ENCODE measurements at regions not wholly inside any gene's neighbourhood (a gene's known extent, or its start where the extent isn't known, plus 50 kb on each side); places are given as distances from the start of the nearest gene placed in this dataset.

DNA sequence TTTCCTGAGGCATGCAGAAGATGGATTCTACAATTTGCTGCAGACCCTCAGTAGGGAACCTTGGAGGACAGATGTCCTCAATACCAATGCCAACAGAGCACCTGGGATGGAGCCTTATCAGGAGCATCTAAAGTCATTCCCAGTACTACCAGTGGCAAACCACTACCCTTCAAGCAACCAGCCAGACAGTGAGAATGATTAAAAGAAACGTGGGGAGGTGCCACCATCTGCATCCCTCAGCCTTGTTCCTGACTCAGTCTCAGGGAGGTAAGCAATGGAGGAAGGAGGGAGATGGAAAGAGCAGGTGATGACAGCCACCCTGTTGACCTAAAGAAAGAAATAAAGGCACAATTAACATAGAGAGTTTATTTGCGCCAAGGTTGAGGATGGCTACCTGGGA lies 175.2 kb upstream of the GRIN2B start:
- DNase-seq: no peak

GRCh38 chr12:14157088-14157747 lies 175.8 kb upstream of the GRIN2B start:
- DNase-seq: no peak

DNA sequence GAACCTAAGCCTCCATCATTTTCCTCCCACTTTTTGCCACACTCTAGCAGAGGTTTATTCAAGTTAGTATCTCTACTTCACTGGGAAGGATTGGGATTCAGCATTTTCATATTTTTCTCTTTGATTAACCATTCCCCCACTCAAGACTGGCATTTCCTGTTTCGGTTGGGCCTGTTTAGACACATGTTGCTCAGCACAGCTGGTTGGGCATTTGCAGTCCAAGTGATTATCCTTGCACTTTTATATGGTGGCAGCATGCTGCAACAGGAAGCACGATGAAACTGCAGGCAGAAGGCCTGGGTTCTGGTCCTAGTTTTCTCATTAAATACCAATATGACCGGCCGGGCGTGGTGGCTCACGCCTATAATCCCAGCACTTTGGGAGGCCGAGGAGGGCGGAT lies 182.9 kb upstream of the GRIN2B start:
- DNase-seq: no peak

- DNase-seq: no peak
Observed at GRCh38 chr12:14167005-14167628, 185.7 kb upstream of the GRIN2B start.

DNA sequence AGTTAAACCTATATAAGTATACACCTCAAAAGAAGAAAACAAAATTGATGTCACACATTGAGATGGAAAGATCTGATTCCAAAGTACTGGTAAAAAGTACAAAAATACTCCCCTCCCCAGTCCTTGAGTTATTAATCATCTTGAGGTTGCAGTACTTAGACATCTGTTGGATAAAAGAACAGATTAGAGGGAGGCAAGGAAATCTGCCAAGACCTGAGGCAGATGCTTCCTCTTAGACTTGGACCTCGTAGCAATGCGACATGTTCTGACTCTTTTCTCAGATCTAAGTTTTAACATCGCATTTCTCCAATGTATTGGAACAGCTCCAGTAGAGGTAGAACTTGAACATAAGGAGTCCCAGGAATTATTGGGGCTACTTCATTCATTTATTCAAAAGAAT lies 187.9 kb upstream of the GRIN2B start:
- DNase-seq: no peak

DNA sequence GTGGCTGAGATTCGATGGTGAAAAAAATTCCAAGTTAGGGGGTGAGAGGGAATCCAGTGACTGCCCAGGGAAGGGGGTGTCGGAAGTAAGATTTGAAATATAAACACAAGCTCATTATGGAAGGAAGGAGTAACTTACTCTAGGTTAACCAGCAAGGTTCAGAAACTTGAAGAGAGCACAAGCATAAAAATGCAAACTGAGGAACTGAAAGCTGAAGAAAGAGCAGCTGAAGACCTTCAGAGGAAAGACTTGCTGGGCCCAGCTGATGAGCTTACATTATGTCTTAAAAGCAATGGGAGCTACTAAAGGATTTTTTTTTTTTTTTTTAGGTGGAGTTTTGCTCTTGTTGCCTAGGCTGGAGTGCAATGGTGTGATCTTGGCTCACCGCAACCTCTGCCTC lies 189.7 kb upstream of the GRIN2B start:
- no peak for DNase-seq

DNA sequence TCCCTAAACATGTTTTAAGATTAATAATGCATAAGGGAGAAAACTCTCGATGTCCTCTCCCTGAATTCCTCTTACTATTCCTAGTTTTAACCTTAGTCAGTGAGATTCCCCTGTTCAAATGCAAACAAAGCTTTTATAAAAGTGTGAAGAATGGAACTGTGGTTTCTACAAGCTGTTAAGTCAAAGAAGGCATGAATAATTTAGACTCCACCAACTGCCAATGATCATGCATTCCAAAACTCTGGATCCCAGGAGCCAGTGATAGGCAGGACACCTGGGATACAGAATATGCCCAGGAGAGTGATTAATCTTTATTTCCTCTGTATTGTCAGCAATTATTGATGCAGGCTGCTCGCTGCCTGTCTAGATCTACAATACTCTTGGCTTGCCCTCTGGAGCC lies 190.3 kb upstream of the ATF7IP start:
- no peak for DNase-seq

DNA sequence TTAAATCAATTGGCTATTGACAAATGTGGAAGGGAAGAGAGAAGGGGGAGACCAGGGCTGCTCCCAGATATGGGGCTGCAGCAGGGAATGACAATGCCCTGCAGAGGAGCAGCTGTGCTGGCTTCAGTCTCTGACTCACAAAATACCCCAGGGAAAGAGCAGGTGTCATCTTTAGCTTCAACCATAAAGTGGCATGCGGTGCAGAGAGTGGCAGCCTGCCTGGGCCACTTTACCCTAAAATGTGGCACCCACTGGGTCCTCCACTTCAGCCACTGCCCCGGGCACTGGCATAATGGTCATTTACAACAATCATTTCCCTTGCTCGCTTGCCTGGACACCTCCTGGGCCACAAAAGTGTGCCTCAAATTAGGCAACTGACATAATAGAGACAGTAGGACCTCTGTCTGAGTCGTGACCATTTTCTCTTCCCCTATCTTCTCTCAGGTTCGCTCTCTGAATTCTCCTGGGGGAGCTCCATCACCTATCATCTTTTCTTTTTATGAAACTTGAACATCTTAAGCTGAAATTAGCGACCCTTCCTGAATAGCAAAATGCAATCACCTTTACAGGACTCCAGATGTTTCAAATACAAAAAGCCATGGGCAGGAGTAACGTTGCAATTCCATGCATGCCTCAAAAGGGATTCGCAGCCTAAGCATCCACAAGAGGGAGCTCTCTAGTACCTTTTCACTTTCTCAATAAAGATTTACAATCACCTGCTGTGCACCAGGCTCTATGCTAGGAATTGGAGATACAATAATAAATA lies 179.9 kb upstream of the ATF7IP start:
- no peak for DNase-seq

DNA sequence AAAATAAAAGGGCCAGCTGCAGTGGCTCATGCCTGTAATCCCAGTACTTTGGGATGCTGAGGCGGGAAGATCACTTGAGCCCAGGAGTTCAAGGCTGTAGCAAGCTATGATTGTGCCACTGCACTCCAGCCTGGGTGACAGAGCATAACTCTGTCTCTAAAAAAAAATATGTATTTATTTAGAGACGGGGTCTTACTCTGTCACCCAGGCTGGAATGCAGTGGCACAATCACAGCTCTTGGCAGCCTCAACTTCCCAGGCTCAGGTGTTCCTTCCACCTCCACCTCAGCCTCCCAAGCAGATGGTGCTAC lies 179.3 kb upstream of the ATF7IP start:
- no peak for DNase-seq

GRCh38 chr12:14187002-14187401 lies 178.5 kb upstream of the ATF7IP start:
- no peak for DNase-seq

GRCh38 chr12:14187966-14188365 lies 177.5 kb upstream of the ATF7IP start:
- no peak for DNase-seq

DNA sequence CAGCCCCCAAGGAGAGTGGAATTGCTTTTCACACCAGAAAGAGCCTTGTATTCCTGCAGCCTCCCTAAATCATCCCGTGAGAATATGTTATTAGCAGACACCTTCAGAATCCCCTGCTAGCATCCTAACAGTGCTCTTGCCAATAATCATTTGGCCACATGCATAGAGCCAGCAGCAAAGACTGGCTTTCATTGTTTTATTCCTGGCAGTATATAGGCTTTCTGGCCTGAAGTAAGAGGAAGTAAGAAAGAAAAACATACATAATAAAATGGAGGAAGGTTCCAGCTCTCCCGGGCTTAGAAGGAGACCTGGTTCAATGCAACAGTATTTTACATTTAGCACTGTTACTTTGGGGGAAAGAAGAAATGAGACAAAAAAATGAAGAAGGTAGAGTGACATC lies 176.7 kb upstream of the ATF7IP start:
- DNase-seq: no peak

- DNase-seq: no peak
Observed at GRCh38 chr12:14190694-14191093, 174.8 kb upstream of the ATF7IP start.

DNA sequence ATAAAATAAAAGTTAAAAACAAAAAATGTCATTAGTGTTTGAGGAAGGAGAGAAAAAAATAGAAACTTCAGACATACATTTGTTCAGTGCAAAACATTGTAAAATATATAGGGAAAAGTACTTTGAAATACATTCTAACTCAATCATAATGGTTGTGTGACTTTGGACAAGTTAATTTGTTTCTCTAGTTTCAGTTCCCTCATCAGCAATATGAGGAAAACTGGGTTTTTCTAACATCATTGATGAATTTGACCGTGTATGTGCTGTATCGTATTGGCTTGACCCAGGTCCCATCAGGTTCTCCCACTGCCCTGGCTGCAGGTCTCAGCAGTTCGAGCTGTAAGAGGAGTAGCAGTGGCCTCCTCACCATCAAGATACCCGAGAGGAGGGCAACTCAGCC lies 173.9 kb upstream of the ATF7IP start:
- DNase-seq: no peak

DNA sequence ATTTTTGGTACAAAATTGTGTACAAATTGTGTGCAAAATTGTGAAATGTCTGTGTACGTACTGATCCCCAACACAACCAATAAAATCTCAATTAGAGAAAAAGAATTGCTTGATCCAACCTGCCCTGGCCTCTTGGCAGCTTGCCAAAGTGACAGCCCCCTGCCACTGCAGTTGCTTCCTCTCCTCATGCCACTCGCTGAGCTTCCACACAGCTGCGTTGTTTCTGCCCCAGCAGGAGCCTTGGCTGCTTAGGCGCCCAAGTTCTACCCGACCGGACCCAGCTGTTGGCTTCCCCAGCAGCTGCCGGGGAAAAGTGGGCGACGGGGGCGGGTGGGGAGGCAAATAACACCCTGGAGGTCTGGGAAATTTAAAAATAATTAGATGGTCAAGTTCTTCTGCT lies 171.8 kb upstream of the ATF7IP start:
- no peak for DNase-seq

DNA sequence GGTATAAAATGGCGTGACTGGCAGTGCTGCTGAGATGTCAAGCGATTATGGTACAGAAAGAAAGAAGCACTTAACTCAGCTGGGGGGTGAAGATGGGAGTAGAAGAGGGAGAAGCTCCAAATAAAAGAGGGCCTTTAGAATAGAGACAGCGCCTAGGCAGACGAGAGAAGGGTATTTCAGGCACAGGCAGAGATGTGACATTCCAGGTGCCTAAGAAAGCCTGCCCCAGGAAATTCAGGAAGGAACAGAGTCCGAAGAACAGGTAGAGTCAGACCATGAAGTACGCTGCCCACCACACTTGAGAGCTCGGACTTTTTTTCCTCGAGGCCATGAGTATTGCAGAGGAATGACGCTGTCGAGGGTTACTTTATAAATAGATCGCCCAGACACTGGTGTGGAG lies 170.9 kb upstream of the ATF7IP start:
- no peak for DNase-seq

- no peak for DNase-seq
Observed at GRCh38 chr12:14199455-14200198, 165.9 kb upstream of the ATF7IP start.

- no peak for DNase-seq
Observed at GRCh38 chr12:14200598-14200997, 164.9 kb upstream of the ATF7IP start.

- DNase-seq: no peak
Observed at GRCh38 chr12:14201291-14201690, 164.2 kb upstream of the ATF7IP start.

DNA sequence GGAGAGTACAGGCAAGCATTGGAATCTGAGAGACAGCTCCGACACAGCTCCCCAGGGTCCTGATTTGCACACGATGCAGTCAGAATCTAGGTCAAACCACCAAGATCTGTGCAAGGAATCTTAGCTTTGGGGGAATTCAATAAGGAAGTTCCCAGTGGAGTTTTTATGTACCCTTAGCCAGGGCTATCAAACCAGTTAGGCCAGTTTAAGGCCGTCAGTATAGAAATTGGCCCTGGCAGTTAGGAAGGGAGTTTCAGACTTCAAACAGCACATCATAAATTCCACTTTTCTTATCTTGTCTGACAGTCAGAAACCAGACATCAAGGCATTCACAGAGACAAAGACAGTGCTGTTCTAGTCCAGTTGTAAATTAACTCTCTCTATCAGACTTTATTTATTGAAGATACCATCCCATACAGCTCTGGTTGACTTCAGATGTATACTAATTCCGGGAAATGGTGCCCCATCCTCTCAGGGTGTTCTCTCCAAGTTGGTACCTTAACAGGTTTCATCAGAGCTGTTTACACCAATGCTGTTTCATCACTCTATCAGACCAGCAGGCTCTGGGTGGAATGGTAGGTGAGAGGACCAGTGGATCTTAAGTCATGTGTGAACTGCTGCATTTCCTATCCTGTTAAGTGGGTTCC lies 157.5 kb upstream of the ATF7IP start:
- DNase-seq: no peak

DNA sequence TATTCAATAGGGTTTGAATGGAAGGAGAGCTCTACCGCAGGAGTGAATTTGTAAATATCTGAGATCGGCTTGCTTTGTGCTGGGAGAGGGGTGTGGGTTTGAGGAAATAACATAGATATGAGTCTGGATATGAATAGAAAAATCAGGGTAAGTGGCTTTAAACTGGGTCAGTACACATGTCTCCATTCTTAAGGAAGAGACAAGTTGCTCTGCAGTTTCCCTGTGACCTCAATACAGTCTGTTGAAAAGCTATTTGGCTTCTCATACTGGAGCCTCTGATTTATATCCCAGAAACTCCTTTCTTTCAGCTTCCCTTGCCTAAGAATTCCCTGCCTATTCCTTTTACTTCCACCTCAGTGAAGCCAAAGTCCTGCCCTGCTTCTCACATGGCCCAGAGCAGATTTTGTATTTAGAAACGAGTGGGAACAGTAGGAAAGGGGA lies 153.5 kb upstream of the ATF7IP start:
- DNase-seq: no peak

GRCh38 chr12:14213542-14213941 lies 151.9 kb upstream of the ATF7IP start:
- no peak for DNase-seq

- DNase-seq: no peak
Observed at GRCh38 chr12:14214495-14214894, 151.0 kb upstream of the ATF7IP start.
